ENCODE measurements at regions not wholly inside any gene's neighbourhood (a gene's known extent, or its start where the extent isn't known, plus 50 kb on each side); places are given as distances from the start of the nearest gene placed in this dataset.

GRCh38 chr7:142523821-142524460, 225.3 kb upstream of the PRSS1 start:
- H3K9me3 ChIP-seq (ENCODE audit: control insufficient read depth in 1 of 2, insufficient read depth in 1 of 2, low read depth in 1 of 2, low read length in 2 of 2), result no peaks in the 10 kb centered on the region
- RAD21 ChIA-PET (ENCODE audit: low non-redundant PET in 1 of 2, low total read pairs in 2 of 2, uncharacterized antibody in 2 of 2, unreplicated experiment in 2 of 2), result no interaction called here
- H3K9me2 ChIP-seq (ENCODE audit: insufficient read depth), result no peaks in the 10 kb centered on the region
- ATAC-seq (peak; percentile 49; the same call in 1 of the 2 replicates), DNase-seq (ENCODE audit: low read depth, low spot score) (no peak)
- H3K36me3 ChIP-seq (ENCODE audit: control insufficient read depth in 1 of 2, insufficient read depth in 2 of 2, low read length in 2 of 2), result no peaks in the 10 kb centered on the region
- H3K27ac ChIP-seq (ENCODE audit: low read depth, low read length), result no peak overlapping the region
- TF ChIP-seq CTCF (IDR thresholded peaks at IDR 0.05 in 2 of 3, conservative IDR thresholded peaks at IDR 0.05 in 1 of 3; ENCODE audit: borderline replicate concordance in 1 of 3, insufficient read depth in 1 of 3, low read depth in 2 of 3, low read length in 2 of 3) (peak in 2 of 3 experiments; percentile 23 to 25; a peak in 2 of 6 replicates), EZH2 (IDR thresholded peaks at IDR 0.05) (no peak), MAX (IDR thresholded peaks at IDR 0.05) (no peak), REST (IDR thresholded peaks at IDR 0.05; ENCODE audit: low read depth) (no peak), RAD21 (IDR thresholded peaks at IDR 0.05; ENCODE audit: low read depth) (no peak), ATF3 (IDR thresholded peaks at IDR 0.05) (no peak), ZNF274 (IDR thresholded peaks at IDR 0.05; ENCODE audit: low read depth, low read length) (no peak), SRF (IDR thresholded peaks at IDR 0.05; ENCODE audit: low read depth) (no peak), FOSL1 (IDR thresholded peaks at IDR 0.05; ENCODE audit: low read depth) (no peak)
- no TSS peak for BruUV-seq (replicated peaks)
- no peaks in the 10 kb centered on the region for H3K27me3 ChIP-seq (ENCODE audit: insufficient read depth, low read length)
- H4K20me1 ChIP-seq (ENCODE audit: insufficient read depth), result no peaks in the 10 kb centered on the region
- H2AFZ ChIP-seq (ENCODE audit: low read depth, low read length, poor library complexity, severe bottlenecking), result no peak overlapping the region
- H3K4me1 ChIP-seq (ENCODE audit: control insufficient read depth in 1 of 2, insufficient read depth in 2 of 2, low read length in 2 of 2), result no peaks in the 10 kb centered on the region
- CTCF ChIA-PET, result interaction anchor here (0.9 to 4.7 kb wide), 14 partner anchors 8 to 259 kb away, joined by 3 to 32 read pairs (median 4); no protein-coding TSS in a partner anchor
- no peak overlapping the region for H3K9ac ChIP-seq (ENCODE audit: low read length)
- no peak overlapping the region for H3K4me3 ChIP-seq (replicated peaks in 1 of 2; ENCODE audit: low read depth in 1 of 2, low read length in 2 of 2)
- no peaks in the 10 kb centered on the region for H3K79me2 ChIP-seq (ENCODE audit: insufficient read depth, low read length)
- H3K4me2 ChIP-seq (ENCODE audit: low read length), result no peak overlapping the region
- POLR2A ChIA-PET, result no interaction called here
- intact Hi-C loops (cut with micrococcal nuclease), result no loop called here

All from HCT116 (cell line).